ENCODE measurements at regions not wholly inside any gene's neighbourhood (a gene's known extent, or its start where the extent isn't known, plus 50 kb on each side); places are given as distances from the start of the nearest gene placed in this dataset.

DNA sequence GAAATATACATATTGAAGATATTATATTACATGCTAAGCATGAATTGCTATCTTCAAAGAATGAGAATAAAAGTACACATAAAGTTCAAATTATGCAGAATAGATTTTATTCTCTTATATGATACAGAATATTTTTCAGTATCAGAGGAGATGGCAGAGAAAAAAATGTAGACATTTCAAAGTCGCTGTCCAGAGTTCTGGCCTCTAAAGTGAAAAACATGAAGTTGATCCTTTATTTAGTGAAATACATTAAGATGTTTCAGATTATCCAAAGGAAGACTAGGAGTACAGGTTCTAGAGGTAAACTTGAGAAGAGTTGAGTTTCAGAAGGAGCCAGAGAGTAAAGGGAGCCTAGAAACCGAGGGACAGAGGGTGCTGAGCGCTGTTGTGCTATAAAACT is 303.6 kb downstream of the UTP18 start:
- no peak for DNase-seq

DNA sequence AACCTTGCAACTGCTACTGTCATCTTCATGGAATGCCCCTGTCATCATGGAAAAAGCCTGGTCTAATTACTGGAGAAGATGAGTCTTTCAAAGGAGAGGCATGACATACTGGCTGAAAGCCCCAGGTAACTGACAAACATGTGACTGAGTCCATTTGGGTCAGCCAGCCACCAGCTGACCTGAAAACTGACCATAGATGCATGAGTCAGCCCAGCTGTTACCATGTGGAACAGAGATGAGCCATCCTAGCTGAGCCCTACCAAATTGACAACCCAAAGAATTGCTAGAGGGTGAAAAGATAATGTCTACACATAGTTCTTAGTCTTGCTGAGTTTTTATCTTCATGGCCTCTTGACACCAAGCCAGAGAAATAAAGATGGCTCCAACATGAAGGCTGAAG is 311.8 kb downstream of the UTP18 start:
- no peak for DNase-seq

Measured in NCI-H1930 (cell line).